ENCODE measurements at regions not wholly inside any gene's neighbourhood (a gene's known extent, or its start where the extent isn't known, plus 50 kb on each side); places are given as distances from the start of the nearest gene placed in this dataset.

DNA sequence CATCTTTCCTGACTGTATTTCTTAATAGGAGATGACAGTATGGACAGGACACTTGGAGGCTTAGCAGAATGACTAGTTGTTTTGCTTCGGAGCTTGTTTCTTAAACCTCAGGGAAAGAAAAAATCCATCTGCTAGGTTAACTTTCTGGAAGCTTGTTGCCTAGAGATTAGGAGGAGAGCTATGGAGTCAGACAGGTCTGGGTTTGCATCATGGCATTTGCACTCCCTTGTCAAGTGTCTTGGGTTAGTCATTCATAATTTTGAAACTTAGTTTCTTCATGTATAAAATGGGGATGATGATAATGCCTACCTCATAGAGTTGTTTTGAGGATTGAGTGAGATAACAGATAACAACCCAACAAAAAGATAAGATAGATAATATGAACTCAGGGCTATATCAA is 231.5 kb downstream of the STK31 start:
- no peak for TF ChIP-seq EP300 (IDR thresholded peaks at IDR 0.05)
- TF ChIP-seq POLR2A (IDR thresholded peaks at IDR 0.05), result no peak

Data from sigmoid colon (tissue), 4 donors.